Ishikawa (cell line): ENCODE measurements at regions not wholly inside any gene's neighbourhood (a gene's known extent, or its start where the extent isn't known, plus 50 kb on each side); places are given as distances from the start of the nearest gene placed in this dataset.

Experiments
- EP300 ChIP-seq: IDR thresholded peaks from 2 replicates; pipeline ENCODE4 v1.6.1; 2012; ENCODE audit warnings: borderline replicate concordance
- FOXM1 ChIP-seq: IDR thresholded peaks from 2 replicates; pipeline ENCODE4 v1.6.1; 2012; ENCODE audit warnings: low read depth, borderline replicate concordance
- NFIC ChIP-seq: IDR thresholded peaks from 2 replicates; pipeline ENCODE4 v1.6.1; 2012
- RAD21 ChIP-seq: IDR thresholded peaks from 2 replicates; pipeline ENCODE4 v1.6.1; 2012; ENCODE audit warnings: low read depth
- TAF1 ChIP-seq: IDR thresholded peaks from 2 replicates; pipeline ENCODE4 v1.6.1; 2012; ENCODE audit warnings: low read depth, mild to moderate bottlenecking
- TF ChIP-seq, protein P1 (sequence below): IDR thresholded peaks from 2 replicates; pipeline ENCODE4 v1.6.1; 2012
- TF ChIP-seq, protein P2 (sequence below): IDR thresholded peaks from 2 replicates; pipeline ENCODE4 v1.6.1; 2012; ENCODE audit warnings: low read depth, mild to moderate bottlenecking

DNA sequence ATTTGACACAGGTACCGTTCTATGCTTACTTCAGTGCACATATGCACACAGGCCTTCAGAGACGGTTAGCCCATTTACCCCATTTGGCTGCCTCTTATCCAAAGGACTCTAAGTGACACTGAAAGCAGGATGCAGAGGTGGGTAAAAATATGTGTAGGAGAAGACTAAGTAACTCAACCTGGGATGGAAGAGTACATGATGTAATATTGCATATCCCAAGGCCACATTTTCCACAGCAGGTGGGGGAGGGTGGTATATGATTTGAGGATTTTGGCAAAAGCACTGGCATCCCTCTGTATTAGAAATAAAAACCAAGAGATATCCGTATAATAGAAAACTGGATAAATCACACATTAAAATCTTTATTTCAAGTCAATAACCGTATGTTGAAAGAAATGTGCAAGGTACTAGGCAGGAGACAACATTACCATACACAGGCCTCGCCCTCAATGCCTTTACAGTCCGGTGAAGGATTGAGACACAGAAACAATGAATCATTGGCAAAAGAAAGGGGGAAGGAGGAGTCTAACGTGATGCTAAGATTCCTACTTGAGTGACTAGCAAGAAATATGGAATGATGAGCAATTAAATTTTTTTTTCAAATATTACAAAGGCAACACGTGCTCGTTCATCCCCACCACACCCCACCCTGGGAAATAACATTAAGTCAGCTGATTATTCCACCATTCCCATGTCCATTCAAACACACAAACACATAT, 161.0 kb upstream of the RASGEF1B start:
- TF ChIP-seq, protein P1, sequence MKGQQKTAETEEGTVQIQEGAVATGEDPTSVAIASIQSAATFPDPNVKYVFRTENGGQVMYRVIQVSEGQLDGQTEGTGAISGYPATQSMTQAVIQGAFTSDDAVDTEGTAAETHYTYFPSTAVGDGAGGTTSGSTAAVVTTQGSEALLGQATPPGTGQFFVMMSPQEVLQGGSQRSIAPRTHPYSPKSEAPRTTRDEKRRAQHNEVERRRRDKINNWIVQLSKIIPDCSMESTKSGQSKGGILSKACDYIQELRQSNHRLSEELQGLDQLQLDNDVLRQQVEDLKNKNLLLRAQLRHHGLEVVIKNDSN = peak; percentile 75
- TF ChIP-seq, protein P2, sequence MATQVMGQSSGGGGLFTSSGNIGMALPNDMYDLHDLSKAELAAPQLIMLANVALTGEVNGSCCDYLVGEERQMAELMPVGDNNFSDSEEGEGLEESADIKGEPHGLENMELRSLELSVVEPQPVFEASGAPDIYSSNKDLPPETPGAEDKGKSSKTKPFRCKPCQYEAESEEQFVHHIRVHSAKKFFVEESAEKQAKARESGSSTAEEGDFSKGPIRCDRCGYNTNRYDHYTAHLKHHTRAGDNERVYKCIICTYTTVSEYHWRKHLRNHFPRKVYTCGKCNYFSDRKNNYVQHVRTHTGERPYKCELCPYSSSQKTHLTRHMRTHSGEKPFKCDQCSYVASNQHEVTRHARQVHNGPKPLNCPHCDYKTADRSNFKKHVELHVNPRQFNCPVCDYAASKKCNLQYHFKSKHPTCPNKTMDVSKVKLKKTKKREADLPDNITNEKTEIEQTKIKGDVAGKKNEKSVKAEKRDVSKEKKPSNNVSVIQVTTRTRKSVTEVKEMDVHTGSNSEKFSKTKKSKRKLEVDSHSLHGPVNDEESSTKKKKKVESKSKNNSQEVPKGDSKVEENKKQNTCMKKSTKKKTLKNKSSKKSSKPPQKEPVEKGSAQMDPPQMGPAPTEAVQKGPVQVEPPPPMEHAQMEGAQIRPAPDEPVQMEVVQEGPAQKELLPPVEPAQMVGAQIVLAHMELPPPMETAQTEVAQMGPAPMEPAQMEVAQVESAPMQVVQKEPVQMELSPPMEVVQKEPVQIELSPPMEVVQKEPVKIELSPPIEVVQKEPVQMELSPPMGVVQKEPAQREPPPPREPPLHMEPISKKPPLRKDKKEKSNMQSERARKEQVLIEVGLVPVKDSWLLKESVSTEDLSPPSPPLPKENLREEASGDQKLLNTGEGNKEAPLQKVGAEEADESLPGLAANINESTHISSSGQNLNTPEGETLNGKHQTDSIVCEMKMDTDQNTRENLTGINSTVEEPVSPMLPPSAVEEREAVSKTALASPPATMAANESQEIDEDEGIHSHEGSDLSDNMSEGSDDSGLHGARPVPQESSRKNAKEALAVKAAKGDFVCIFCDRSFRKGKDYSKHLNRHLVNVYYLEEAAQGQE = no peak
- no peak for TF ChIP-seq RAD21
- no peak for TF ChIP-seq TAF1
- TF ChIP-seq NFIC = peak; percentile 72
- TF ChIP-seq EP300 = peak; percentile 90
- TF ChIP-seq FOXM1 = peak; percentile 73; the same call in 1 of the 2 replicates
